K562 (cell line): ENCODE measurements at regions not wholly inside any gene's neighbourhood (a gene's known extent, or its start where the extent isn't known, plus 50 kb on each side); places are given as distances from the start of the nearest gene placed in this dataset.

ENCODE experiments used
- ATAC-seq: fragments of 200-7000 bp; cut with Tn5 transposase; 3 replicates; pipeline ENCODE4 v1.9.1; 2020; ENCODE audit warnings: moderate library complexity
- BruUV-seq: library from RNA; stranded (reverse); fragments of 400-500 nt; replicated peaks from 2 replicates; lab custom pipeline; 2021; lab: Mats Ljungman, UMichigan
- CTCF ChIA-PET: fragments of 300-600 bp; formaldehyde crosslinking; extraction: SDS; loops from one replicate; lab custom pipeline; 2021; ENCODE audit warnings: low intra/inter-chr PET ratio; lab: Yijun Ruan, JAX
- POLR2A ChIA-PET: fragments of 300-600, 350-650 bp; sonication (Branson Sonifier 250); formaldehyde crosslinking; extraction: SDS; loops from one replicate; lab custom pipeline; 2021; ENCODE audit warnings: antibody characterized with exemption, inconsistent platforms; lab: Yijun Ruan, JAX
- DNase-seq, 4 experiments: peaks; one replicate each; pipeline versions ENCODE4 v3.0.0 to v3.0.0-alpha.2; 2011 to 2018; ENCODE audit warnings: low spot score in 3 of 4, mixed read lengths in 3 of 4; ENCODE audit errors: extremely low read depth in 1 of 4
- FAIRE-seq: peaks from 2 replicates; lab custom pipeline; 2011; peaks lifted over from hg19 to GRCh38; lab: Jason Lieb, UNC
- H2AFZ ChIP-seq: 2 replicates; pipeline ENCODE4 v1.6.0; 2011; ENCODE audit warnings: low read depth, low read length, control low read depth, inconsistent platforms
- H3K27ac ChIP-seq: fragments of 200-600 bp; 3 replicates; pipeline ENCODE4 v1.8.0; 2011; ENCODE audit warnings: low read depth, mild to moderate bottlenecking, control low read depth, inconsistent platforms, low read length, moderate library complexity, mixed read lengths; ENCODE audit errors: extremely low read depth
- H3K27me3 ChIP-seq, 2 experiments: fragments of 300-600 bp in 1 of 2; 2 replicates in 1 of 2; 3 replicates in 1 of 2; pipeline versions ENCODE4 v1.6.0 to v1.8.0; 2011; ENCODE audit warnings: inconsistent platforms in 2 of 2, low read length in 2 of 2, mild to moderate bottlenecking in 1 of 2, mixed read lengths in 1 of 2, moderate library complexity in 1 of 2; ENCODE audit not compliant: control insufficient read depth in 2 of 2, insufficient read depth in 2 of 2
- H3K36me3 ChIP-seq: fragments of 300-600 bp; 3 replicates; pipeline ENCODE4 v1.8.0; 2011; ENCODE audit warnings: mild to moderate bottlenecking, low read length, inconsistent platforms; ENCODE audit not compliant: control insufficient read depth, insufficient read depth
- H3K4me1 ChIP-seq, 2 experiments: fragments of 200-600 bp in 1 of 2; replicated peaks in 1 of 2; 2 replicates in 1 of 2; 3 replicates in 1 of 2; pipeline versions ENCODE4 v1.5.1 to v1.8.0; 2011; ENCODE audit warnings: inconsistent platforms in 2 of 2, low read length in 2 of 2, mild to moderate bottlenecking in 1 of 2, mixed read lengths in 1 of 2, moderate library complexity in 1 of 2; ENCODE audit not compliant: control insufficient read depth in 2 of 2, insufficient read depth in 2 of 2
- H3K4me2 ChIP-seq: 2 replicates; pipeline ENCODE4 v1.6.1; 2011; ENCODE audit warnings: low read length, control low read depth, inconsistent platforms, mixed read lengths; ENCODE audit not compliant: insufficient read depth
- H3K4me3 ChIP-seq: fragments of 200-600 bp; sonication (generic), shearing (Covaris generic); 2 replicates; pipeline ENCODE4 v1.5.1; 2016; ENCODE audit warnings: control low read depth, inconsistent platforms
- H3K79me2 ChIP-seq: fragments of 200-600 bp; 3 replicates; pipeline ENCODE4 v1.8.0; 2011; ENCODE audit warnings: low read length, inconsistent platforms; ENCODE audit not compliant: control insufficient read depth, insufficient read depth
- H3K9ac ChIP-seq, 2 experiments: 2 replicates each; pipeline versions ENCODE4 v1.6.0 to v1.6.1; 2011; ENCODE audit warnings: low read depth in 2 of 2, low read length in 2 of 2, control low read depth in 1 of 2, inconsistent platforms in 1 of 2, mild to moderate bottlenecking in 1 of 2, mixed read lengths in 1 of 2; ENCODE audit not compliant: insufficient read depth in 1 of 2
- H3K9me1 ChIP-seq: one replicate; pipeline ENCODE4 v1.6.0; 2011; ENCODE audit warnings: inconsistent platforms, mild to moderate bottlenecking, low read length, moderate library complexity; ENCODE audit not compliant: control insufficient read depth, insufficient read depth
- H3K9me3 ChIP-seq: replicated peaks from 2 replicates; pipeline ENCODE4 v1.5.1; 2011; ENCODE audit warnings: low read depth, low read length, inconsistent platforms; ENCODE audit not compliant: control insufficient read depth, insufficient read depth
- H4K20me1 ChIP-seq: replicated peaks from 2 replicates; pipeline ENCODE4 v1.6.1; 2011; ENCODE audit warnings: low read length, inconsistent platforms, mixed read lengths; ENCODE audit not compliant: control insufficient read depth, insufficient read depth
- DLX4 ChIP-seq: fragments of 250-450 bp; sonication (Bioruptor Pico); IDR thresholded peaks from 2 replicates; pipeline ENCODE4 v1.6.1; 2021; ENCODE audit warnings: mild to moderate bottlenecking
- ELK1 ChIP-seq: sonication (generic); formaldehyde crosslinking; IDR thresholded peaks from 2 replicates; pipeline ENCODE4 v1.8.1; 2022; ENCODE audit warnings: missing genetic modification reagents
- FOXA3 ChIP-seq, 2 experiments: fragments of 450-650 bp in 1 of 2; sonication (generic) in 1 of 2; formaldehyde crosslinking; IDR thresholded peaks in 1 of 2; conservative IDR thresholded peaks in 1 of 2; 2 replicates each; pipeline versions ENCODE4 v1.4.0 to v1.8.0; 2020 to 2022; ENCODE audit warnings: mild to moderate bottlenecking in 2 of 2, missing genetic modification reagents in 1 of 2
- HCFC1 ChIP-seq: IDR thresholded peaks from 2 replicates; pipeline ENCODE4 v1.6.1; 2012; ENCODE audit warnings: low read depth, low read length, improper control_type of control experiment
- LARP7 ChIP-seq: fragments of 450-650 bp; IDR thresholded peaks from 2 replicates; pipeline ENCODE4 v1.6.1; 2016
- RBBP5 ChIP-seq: fragments of 200-600 bp; sonication (generic); IDR thresholded peaks from 2 replicates; pipeline ENCODE4 v1.6.1; 2012; ENCODE audit warnings: borderline replicate concordance, mild to moderate bottlenecking, low read length, control low read depth, inconsistent platforms; ENCODE audit not compliant: insufficient read depth, poor library complexity, severe bottlenecking
- TCF7 ChIP-seq: sonication (generic); IDR thresholded peaks from 2 replicates; pipeline ENCODE4 v1.6.1; 2016; ENCODE audit warnings: antibody characterized with exemption, borderline replicate concordance
- ZBTB2 ChIP-seq: fragments of 450-650 bp; IDR thresholded peaks from 2 replicates; pipeline ENCODE4 v1.6.1; 2016; ENCODE audit warnings: antibody characterized with exemption
- ZNF282 ChIP-seq: sonication (generic); formaldehyde crosslinking; IDR thresholded peaks from 2 replicates; pipeline ENCODE4 v1.8.1; 2023; ENCODE audit warnings: missing genetic modification reagents
- ZNF311 ChIP-seq: fragments of 250-450 bp; sonication (Bioruptor Pico); IDR thresholded peaks from 2 replicates; pipeline ENCODE4 v1.4.0; 2020; ENCODE audit warnings: mild to moderate bottlenecking, moderate library complexity
- ZNF609 ChIP-seq: sonication (generic); formaldehyde crosslinking; IDR thresholded peaks from 2 replicates; pipeline ENCODE4 v1.8.1; 2023; ENCODE audit warnings: missing genetic modification reagents, mild to moderate bottlenecking, borderline replicate concordance
- WGBS: fragments of 100-300 bp; shearing (Covaris generic); methylation state at CpG from one replicate; pipeline ENCODE4 v1.1.6; 2016; ENCODE audit warnings: low coverage, mixed read lengths; ENCODE audit not compliant: insufficient coverage; ENCODE audit errors: missing lambda C conversion rate; 5-methylcytosine and 5-hydroxymethylcytosine counted together
- in situ Hi-C: fragments of 300-500 bp; cut with MboI; formaldehyde crosslinking; loops from 4 replicates; pipeline ENCODE4 v1.15.0; 2018; ENCODE audit warnings: inconsistent platforms, mixed read lengths
- intact Hi-C: fragments of 100-400 bp; cut with micrococcal nuclease; formaldehyde crosslinking; loops from 2 replicates; pipeline ENCODE4 v1.14.2; 2022

GRCh38 chr2:200181755-200182154 lies 124.7 kb upstream of the SPATS2L start (continued):
- TF ChIP-seq ZNF609 (CRISPR knock-in tag) = no peak

GRCh38 chr2:200184748-200185627 lies 121.5 kb upstream of the SPATS2L start:
- H3K9ac ChIP-seq = no peak overlapping the region
- H3K79me2 ChIP-seq = no peaks in the 10 kb centered on the region
- H3K4me3 ChIP-seq = no peak overlapping the region
- H4K20me1 ChIP-seq = no peaks in the 10 kb centered on the region
- DNase-seq (no peak), ATAC-seq (no peak), FAIRE-seq (no peak)
- no peak overlapping the region for H3K4me2 ChIP-seq
- intact Hi-C loops (no loop called here), in situ Hi-C loops (no loop called here)
- no peaks in the 10 kb centered on the region for H3K9me3 ChIP-seq
- H3K9me1 ChIP-seq = no peaks in the 10 kb centered on the region
- peaks cover 0 to 3% of the 10 kb centered on the region in 2 experiments; a peak in 1 of 5 replicates for H3K4me1 ChIP-seq
- WGBS = 42% methylated on average over 8 of the region's 8 CpGs
- no peak overlapping the region for H3K27ac ChIP-seq
- CTCF ChIA-PET = no interaction called here
- no peaks in the 10 kb centered on the region for H3K36me3 ChIP-seq
- H2AFZ ChIP-seq = no peak overlapping the region
- BruUV-seq = no TSS peak
- H3K27me3 ChIP-seq = peaks cover 0 to 8% of the 10 kb centered on the region in 2 experiments; a peak in 2 of 5 replicates
- POLR2A ChIA-PET = no interaction called here
- no peak for TF ChIP-seq FOXA3 (CRISPR knock-in tag; conservative IDR thresholded peaks at IDR 0.05 in 1 of 2, IDR thresholded peaks at IDR 0.05 in 1 of 2)
- TF ChIP-seq TCF7 = no peak
- no peak for TF ChIP-seq HCFC1
- no peak for TF ChIP-seq ZNF282 (CRISPR knock-in tag)
- no peak for TF ChIP-seq ZBTB2
- no peak for TF ChIP-seq RBBP5
- TF ChIP-seq DLX4 (CRISPR knock-in tag) = no peak
- TF ChIP-seq LARP7 = no peak
- no peak for TF ChIP-seq ZNF311 (CRISPR knock-in tag)
- TF ChIP-seq ELK1 (CRISPR knock-in tag) = no peak
